A673 (cell line): ENCODE measurements at regions not wholly inside any gene's neighbourhood (a gene's known extent, or its start where the extent isn't known, plus 50 kb on each side); places are given as distances from the start of the nearest gene placed in this dataset.

Source experiments
- CTCF ChIP-seq: fragments of 300-800, 200-600 bp; sonication (generic); conservative IDR thresholded peaks from 2 replicates; pipeline ENCODE4 v1.5.1; 2017; ENCODE audit warnings: low read depth, mild to moderate bottlenecking, antibody characterized with exemption, low read length, moderate library complexity, mixed read lengths
- EZH2 ChIP-seq: fragments of 200-600 bp; sonication (generic); IDR thresholded peaks from 2 replicates; pipeline ENCODE4 v1.6.1; 2017; ENCODE audit warnings: borderline replicate concordance, low read depth, mild to moderate bottlenecking, mixed read lengths, antibody characterized with exemption, low read length; ENCODE audit not compliant: poor library complexity, severe bottlenecking

- TF ChIP-seq EZH2 (no peak), CTCF (no peak)
These were observed 121.6 kb upstream of the GRM7 start for GRCh38 chr3:6739288-6739687.
